Stimulated activated CD4-positive, alpha-beta T cell treated with anti-CD3 and anti-CD28 coated beads, Interleukin-4, amount 100 ng/mL, for 1 hour (primary cell): ENCODE measurements at regions not wholly inside any gene's neighbourhood (a gene's known extent, or its start where the extent isn't known, plus 50 kb on each side); places are given as distances from the start of the nearest gene placed in this dataset.
"Not testable (repeated sequence)": the region's sequence is repeated elsewhere in the genome, so short reads cannot be mapped to it uniquely, and the experiment has no call there.

ENCODE experiments used
- DNase-seq: peaks from one replicate; pipeline ENCODE4 v3.0.0-alpha.2; 2020

GRCh38 chr4:11116940-11117339 lies 311.8 kb downstream of the HS3ST1 start:
- DNase-seq = no peak

- no peak for DNase-seq
Observed at GRCh38 chr4:11111876-11112275, 316.8 kb downstream of the HS3ST1 start.

GRCh38 chr4:11111370-11111769 lies 317.3 kb downstream of the HS3ST1 start:
- no peak for DNase-seq

GRCh38 chr4:11106759-11107158 lies 321.9 kb downstream of the HS3ST1 start:
- no peak for DNase-seq

GRCh38 chr4:11106190-11106589 lies 322.5 kb downstream of the HS3ST1 start:
- no peak for DNase-seq

- no peak for DNase-seq
Observed at GRCh38 chr4:11105715-11106114, 323.0 kb downstream of the HS3ST1 start.

GRCh38 chr4:11098461-11098860 lies 330.2 kb downstream of the HS3ST1 start:
- DNase-seq = no peak

- DNase-seq = no peak
Observed at GRCh38 chr4:11097725-11098124, 331.0 kb downstream of the HS3ST1 start.

- DNase-seq = no peak
Observed at GRCh38 chr4:11081006-11081405, 347.7 kb downstream of the HS3ST1 start.

- no peak for DNase-seq
Observed at GRCh38 chr4:11079171-11079570, 349.5 kb downstream of the HS3ST1 start.

GRCh38 chr4:11074581-11075241 lies 354.0 kb downstream of the HS3ST1 start:
- no peak for DNase-seq

GRCh38 chr4:11073621-11074051 lies 355.1 kb downstream of the HS3ST1 start:
- DNase-seq = no peak

- DNase-seq = no peak
Observed at GRCh38 chr4:11072999-11073398, 355.7 kb downstream of the HS3ST1 start.

GRCh38 chr4:11072463-11072862 lies 356.2 kb downstream of the HS3ST1 start:
- DNase-seq = no peak

- DNase-seq = no peak
Observed at GRCh38 chr4:11070813-11071212, 357.9 kb downstream of the HS3ST1 start.

- no peak for DNase-seq
Observed at GRCh38 chr4:11069581-11070211, 359.0 kb downstream of the HS3ST1 start.

GRCh38 chr4:11069083-11069482 lies 359.6 kb downstream of the HS3ST1 start:
- no peak for DNase-seq

GRCh38 chr4:11066584-11066983 lies 362.1 kb downstream of the HS3ST1 start:
- not testable (repeated sequence) for DNase-seq

GRCh38 chr4:11060637-11061036 lies 368.1 kb downstream of the HS3ST1 start:
- DNase-seq = not testable (repeated sequence)

GRCh38 chr4:11054937-11055336 lies 370.4 kb upstream of the CLNK start:
- not testable (repeated sequence) for DNase-seq

GRCh38 chr4:11053601-11054220 lies 369.1 kb upstream of the CLNK start:
- no peak for DNase-seq

GRCh38 chr4:11051181-11051580 lies 366.6 kb upstream of the CLNK start:
- no peak for DNase-seq

GRCh38 chr4:11050766-11051165 lies 366.2 kb upstream of the CLNK start:
- DNase-seq = no peak

GRCh38 chr4:11049001-11049400 lies 364.4 kb upstream of the CLNK start:
- DNase-seq = no peak
